HG02885 (cell line): ENCODE measurements at regions not wholly inside any gene's neighbourhood (a gene's known extent, or its start where the extent isn't known, plus 50 kb on each side); places are given as distances from the start of the nearest gene placed in this dataset.

ENCODE experiments used
- ATAC-seq: cut with Tn5 transposase; IDR thresholded peaks from one replicate; pipeline ENCODE4 v1.9.1; 2021; ENCODE audit warnings: mild to moderate bottlenecking; ENCODE audit not compliant: unreplicated experiment, poor library complexity

GRCh38 chr2:217049956-217050355 lies 190.1 kb upstream of the TNP1 start:
- no peak for ATAC-seq

GRCh38 chr2:217049422-217049821 lies 189.6 kb upstream of the TNP1 start:
- ATAC-seq, result no peak

GRCh38 chr2:217048730-217049129 lies 188.9 kb upstream of the TNP1 start:
- no peak for ATAC-seq

GRCh38 chr2:217047631-217048030 lies 187.8 kb upstream of the TNP1 start:
- no peak for ATAC-seq

- ATAC-seq, result no peak
Observed at GRCh38 chr2:217047209-217047608, 187.3 kb upstream of the TNP1 start.

GRCh38 chr2:217045700-217046475 lies 186.0 kb upstream of the TNP1 start:
- ATAC-seq, result no peak

GRCh38 chr2:217040099-217040498 lies 180.2 kb upstream of the TNP1 start:
- no peak for ATAC-seq

GRCh38 chr2:217038001-217038400 lies 178.1 kb upstream of the TNP1 start:
- ATAC-seq, result no peak

- no peak for ATAC-seq
Observed at GRCh38 chr2:217037353-217037752, 177.5 kb upstream of the TNP1 start.

GRCh38 chr2:217035967-217036366 lies 176.1 kb upstream of the TNP1 start:
- no peak for ATAC-seq

- no peak for ATAC-seq
Observed at GRCh38 chr2:217033186-217033585, 173.3 kb upstream of the TNP1 start.

GRCh38 chr2:217031445-217031844 lies 171.6 kb upstream of the TNP1 start:
- ATAC-seq, result no peak

GRCh38 chr2:217030081-217030480 lies 170.2 kb upstream of the TNP1 start:
- no peak for ATAC-seq

GRCh38 chr2:217028128-217028527 lies 168.3 kb upstream of the TNP1 start:
- no peak for ATAC-seq

- ATAC-seq, result no peak
Observed at GRCh38 chr2:217027414-217027813, 167.6 kb upstream of the TNP1 start.

- no peak for ATAC-seq
Observed at GRCh38 chr2:217026569-217026968, 166.7 kb upstream of the TNP1 start.

GRCh38 chr2:217026161-217026560 lies 166.3 kb upstream of the TNP1 start:
- ATAC-seq, result no peak

GRCh38 chr2:217023611-217024010 lies 163.7 kb upstream of the TNP1 start:
- ATAC-seq, result no peak

- ATAC-seq, result no peak
Observed at GRCh38 chr2:217017456-217018252, 157.8 kb upstream of the TNP1 start.

- ATAC-seq, result no peak
Observed at GRCh38 chr2:217016796-217017419, 157.0 kb upstream of the TNP1 start.
